Colonic mucosa (tissue), 4 donors: ENCODE measurements at regions not wholly inside any gene's neighbourhood (a gene's known extent, or its start where the extent isn't known, plus 50 kb on each side); places are given as distances from the start of the nearest gene placed in this dataset.

Experiments
- DNase-seq: peaks from one replicate; pipeline ENCODE4 v3.0.0-alpha.2; 2020
- H3K27ac ChIP-seq: fragments of 200-600 bp; one replicate; pipeline ENCODE4 v1.8.0; 2021
- H3K27me3 ChIP-seq: fragments of 200-600 bp; one replicate; pipeline ENCODE4 v1.8.0; 2021
- H3K36me3 ChIP-seq: fragments of 200-600 bp; one replicate; pipeline ENCODE4 v1.8.0; 2021
- H3K4me1 ChIP-seq: fragments of 200-600 bp; one replicate; pipeline ENCODE4 v1.8.0; 2021; ENCODE audit warnings: mild to moderate bottlenecking
- H3K4me3 ChIP-seq: fragments of 200-600 bp; one replicate; pipeline ENCODE4 v1.8.0; 2021
- H3K9ac ChIP-seq, 2 donors: one replicate each; pipeline ENCODE4 v1.7.0; 2013; ENCODE audit warnings: control low read depth in 2 of 2, low read depth in 2 of 2, low read length in 2 of 2
- H3K9me3 ChIP-seq: fragments of 200-600 bp; one replicate; pipeline ENCODE4 v1.8.0; 2021
- CTCF ChIP-seq: fragments of 200-600 bp; IDR thresholded peaks from one replicate; pipeline ENCODE4 v1.8.0; 2022; ENCODE audit warnings: antibody characterized with exemption, mild to moderate bottlenecking
- intact Hi-C: fragments of 100-400 bp; cut with DNase I; formaldehyde crosslinking; loops from one replicate; pipeline ENCODE4 v1.14.1; 2022
- donor health status: healthy.
- donor health status: DM: no; HTN: no; CAD: no.
- donor health status: DM: no; HTN: no; CAD: no.

- intact Hi-C loops = no loop called here
- DNase-seq = no peak
- no peaks in the 10 kb centered on the region for H3K4me1 ChIP-seq
- H3K9me3 ChIP-seq = no peaks in the 10 kb centered on the region
- H3K9ac ChIP-seq = no peak overlapping the region
- TF ChIP-seq CTCF = no peak
- H3K4me3 ChIP-seq = no peak overlapping the region
- H3K27me3 ChIP-seq = no peaks in the 10 kb centered on the region
- H3K36me3 ChIP-seq = no peaks in the 10 kb centered on the region
- H3K27ac ChIP-seq = no peak overlapping the region
Observed at GRCh38 chr1:90386899-90387720, 330.0 kb downstream of the BARHL2 start.

GRCh38 chr1:90384193-90384592 lies 332.9 kb downstream of the BARHL2 start:
- no peak for TF ChIP-seq CTCF
- Histone ChIP-seq H3K36me3 (no peaks in the 10 kb centered on the region), H3K27me3 (no peaks in the 10 kb centered on the region), H3K9me3 (no peaks in the 10 kb centered on the region), H3K9ac (no peak overlapping the region), H3K4me1 (no peaks in the 10 kb centered on the region), H3K27ac (no peak overlapping the region), H3K4me3 (no peak overlapping the region)
- no peak for DNase-seq
- intact Hi-C loops = no loop called here

- Histone ChIP-seq H3K36me3 (no peaks in the 10 kb centered on the region), H3K4me1 (no peaks in the 10 kb centered on the region), H3K27ac (no peak overlapping the region), H3K9me3 (no peaks in the 10 kb centered on the region), H3K27me3 (no peaks in the 10 kb centered on the region), H3K4me3 (no peak overlapping the region), H3K9ac (no peak overlapping the region)
- intact Hi-C loops = no loop called here
- TF ChIP-seq CTCF = no peak
- no peak for DNase-seq
Observed at GRCh38 chr1:90382161-90382560, 334.9 kb downstream of the BARHL2 start.

GRCh38 chr1:90381598-90381997 lies 335.5 kb downstream of the BARHL2 start:
- H3K9me3 ChIP-seq = no peaks in the 10 kb centered on the region
- no peaks in the 10 kb centered on the region for H3K4me1 ChIP-seq
- no peak for DNase-seq
- H3K27me3 ChIP-seq = no peaks in the 10 kb centered on the region
- H3K27ac ChIP-seq = no peak overlapping the region
- intact Hi-C loops = no loop called here
- no peak overlapping the region for H3K4me3 ChIP-seq
- no peak overlapping the region for H3K9ac ChIP-seq
- H3K36me3 ChIP-seq = no peaks in the 10 kb centered on the region
- TF ChIP-seq CTCF = no peak

- no peaks in the 10 kb centered on the region for H3K4me1 ChIP-seq
- no peak for TF ChIP-seq CTCF
- no peak for DNase-seq
- no peak overlapping the region for H3K27ac ChIP-seq
- intact Hi-C loops = no loop called here
- H3K4me3 ChIP-seq = no peak overlapping the region
- H3K9me3 ChIP-seq = no peaks in the 10 kb centered on the region
- no peaks in the 10 kb centered on the region for H3K27me3 ChIP-seq
- H3K9ac ChIP-seq = no peak overlapping the region
- no peaks in the 10 kb centered on the region for H3K36me3 ChIP-seq
Observed at GRCh38 chr1:90371448-90371813, 345.7 kb downstream of the BARHL2 start.
